Panc1 (cell line): ENCODE measurements at regions not wholly inside any gene's neighbourhood (a gene's known extent, or its start where the extent isn't known, plus 50 kb on each side); places are given as distances from the start of the nearest gene placed in this dataset.

Experiments used
- ATAC-seq: fragments of 200-7000 bp; cut with Tn5 transposase; 2 replicates; pipeline ENCODE4 v1.9.1; 2020; ENCODE audit warnings: mild to moderate bottlenecking, moderate library complexity
- BruUV-seq: library from RNA; stranded (reverse); fragments of 400-500 nt; replicated peaks from 2 replicates; lab custom pipeline; 2021; lab: Mats Ljungman, UMichigan
- CTCF ChIA-PET: fragments of 300-600 bp; sonication (Branson Sonifier 250); formaldehyde crosslinking; loops from one replicate; lab custom pipeline; 2022; ENCODE audit warnings: antibody characterized with exemption; lab: Charles Lee
- POLR2A ChIA-PET: fragments of 300-600 bp; sonication (Branson Sonifier 250); formaldehyde crosslinking; loops from one replicate; lab custom pipeline; 2022; ENCODE audit warnings: antibody characterized with exemption; lab: Charles Lee
- DNase-seq: peaks from one replicate; pipeline ENCODE4 v3.0.0-alpha.2; 2010; ENCODE audit warnings: low read depth, low spot score
- H3K27ac ChIP-seq: 2 replicates; pipeline ENCODE4 v1.5.1; 2011; ENCODE audit warnings: mild to moderate bottlenecking, low read length, inconsistent platforms
- H3K27me3 ChIP-seq: fragments of 200-500 bp; sonication (Bioruptor generic); 2 replicates; pipeline ENCODE4 v1.6.0; 2014; ENCODE audit warnings: low read length, inconsistent platforms; ENCODE audit not compliant: control insufficient read depth, insufficient read depth
- H3K36me3 ChIP-seq: fragments of 200-500 bp; sonication (Bioruptor generic); 2 replicates; pipeline ENCODE4 v1.5.1; 2014; ENCODE audit warnings: inconsistent platforms, mild to moderate bottlenecking, low read length, moderate library complexity; ENCODE audit not compliant: control insufficient read depth, insufficient read depth
- H3K4me1 ChIP-seq: 2 replicates; pipeline ENCODE4 v1.5.1; 2011; ENCODE audit warnings: inconsistent platforms, mild to moderate bottlenecking, low read length, moderate library complexity; ENCODE audit not compliant: control insufficient read depth, insufficient read depth
- H3K4me3 ChIP-seq, 2 experiments: 2 replicates each; pipeline ENCODE4 v1.5.1; 2011 to 2012; ENCODE audit warnings: low read depth in 2 of 2, low read length in 2 of 2, mild to moderate bottlenecking in 2 of 2, inconsistent platforms in 1 of 2, moderate library complexity in 1 of 2
- H3K9me3 ChIP-seq: fragments of 200-500 bp; sonication (Bioruptor generic); 2 replicates; pipeline ENCODE4 v1.5.1; 2014; ENCODE audit warnings: low read depth, mild to moderate bottlenecking, inconsistent platforms, low read length, moderate library complexity; ENCODE audit not compliant: control insufficient read depth, insufficient read depth
- CTCF ChIP-seq: fragments of 450-650 bp; IDR thresholded peaks from 2 replicates; pipeline ENCODE4 v1.5.1; 2017; ENCODE audit warnings: mild to moderate bottlenecking
- POLR2AphosphoS5 ChIP-seq: IDR thresholded peaks from 2 replicates; pipeline ENCODE4 v1.6.1; 2012; ENCODE audit warnings: mild to moderate bottlenecking, low read depth, low read length, moderate library complexity
- REST ChIP-seq, 2 experiments: IDR thresholded peaks; 2 replicates each; pipeline ENCODE4 v1.6.1; 2011 to 2012; ENCODE audit warnings: low read depth in 2 of 2, control low read depth in 1 of 2, low read length in 1 of 2, mild to moderate bottlenecking in 1 of 2, moderate library complexity in 1 of 2; ENCODE audit not compliant: insufficient read depth in 1 of 2
- SIN3A ChIP-seq: IDR thresholded peaks from 2 replicates; pipeline ENCODE4 v1.6.1; 2012; ENCODE audit warnings: low read depth, mild to moderate bottlenecking, low read length, moderate library complexity, borderline replicate concordance; ENCODE audit not compliant: insufficient read depth
- TCF7L2 ChIP-seq: IDR thresholded peaks from 2 replicates; pipeline ENCODE4 v1.6.1; 2011; ENCODE audit warnings: mild to moderate bottlenecking, low read depth, low read length, inconsistent platforms
- in situ Hi-C: cut with HindIII; loops from 2 replicates; pipeline ENCODE4 v1.10.0; 2016; ENCODE audit warnings: low sequenced_read_pairs, low pct_unique_long_range_greater_than_20kb
- intact Hi-C: fragments of 100-400 bp; cut with micrococcal nuclease; formaldehyde crosslinking; loops from one replicate; pipeline ENCODE4 v1.10.0; 2022; ENCODE audit not compliant: unreplicated experiment

- CTCF ChIA-PET: no interaction called here
- intact Hi-C loops (no loop called here), in situ Hi-C loops (no loop called here)
- no peak for TF ChIP-seq REST (IDR thresholded peaks at IDR 0.05; ENCODE audit: insufficient read depth in 1 of 2, low read depth in 2 of 2, low read length in 1 of 2)
- TF ChIP-seq POLR2AphosphoS5: no peak
- TF ChIP-seq TCF7L2: no peak
- no peak for TF ChIP-seq SIN3A
- TF ChIP-seq CTCF: no peak
- POLR2A ChIA-PET: interaction anchor here (0.7 kb wide), 1 partner anchor 972 kb away, joined by 8 read pairs; no protein-coding TSS in a partner anchor
- H3K27me3 ChIP-seq: no peaks in the 10 kb centered on the region
- no peaks in the 10 kb centered on the region for H3K9me3 ChIP-seq
- H3K27ac ChIP-seq: no peak overlapping the region
- no peaks in the 10 kb centered on the region for H3K36me3 ChIP-seq
- H3K4me3 ChIP-seq: no peak overlapping the region
- no peaks in the 10 kb centered on the region for H3K4me1 ChIP-seq
- no peak for ATAC-seq
- no peak for DNase-seq
- no TSS peak for BruUV-seq
Observed at GRCh38 chr4:178471994-178472393, 1029.8 kb upstream of the AGA start.

GRCh38 chr4:178480105-178480504 lies 1037.9 kb upstream of the AGA start:
- in situ Hi-C loops: no loop called here
- CTCF ChIA-PET: no interaction called here

GRCh38 chr4:178480881-178481280 lies 1038.6 kb upstream of the AGA start:
- TF ChIP-seq SIN3A (no peak), CTCF (no peak), REST (IDR thresholded peaks at IDR 0.05; ENCODE audit: insufficient read depth in 1 of 2, low read depth in 2 of 2, low read length in 1 of 2) (no peak), TCF7L2 (no peak), POLR2AphosphoS5 (no peak)
- no peaks in the 10 kb centered on the region for H3K36me3 ChIP-seq
- H3K4me3 ChIP-seq: no peak overlapping the region
- intact Hi-C loops (no loop called here), in situ Hi-C loops (no loop called here)
- no peak for DNase-seq
- no peaks in the 10 kb centered on the region for H3K27me3 ChIP-seq
- H3K4me1 ChIP-seq: no peaks in the 10 kb centered on the region
- no peak for ATAC-seq
- ChIA-PET CTCF (no interaction called here), POLR2A (no interaction called here)
- H3K9me3 ChIP-seq: no peaks in the 10 kb centered on the region
- no peak overlapping the region for H3K27ac ChIP-seq
- no TSS peak for BruUV-seq

More at GRCh38 chr4:178480105-178480504, 1037.9 kb upstream of the AGA start:
- H3K27me3 ChIP-seq: no peaks in the 10 kb centered on the region
- H3K9me3 ChIP-seq: no peaks in the 10 kb centered on the region
- H3K4me1 ChIP-seq: no peaks in the 10 kb centered on the region
- H3K36me3 ChIP-seq: no peaks in the 10 kb centered on the region
- intact Hi-C loops: no loop called here
- no peak for ATAC-seq
- H3K27ac ChIP-seq: no peak overlapping the region
- BruUV-seq: no TSS peak
- DNase-seq: no peak
- TF ChIP-seq TCF7L2: no peak
- POLR2A ChIA-PET: no interaction called here
- H3K4me3 ChIP-seq: no peak overlapping the region
